ENCODE measurements at regions not wholly inside any gene's neighbourhood (a gene's known extent, or its start where the extent isn't known, plus 50 kb on each side); places are given as distances from the start of the nearest gene placed in this dataset.
"Not testable (repeated sequence)": the region's sequence is repeated elsewhere in the genome, so short reads cannot be mapped to it uniquely, and the experiment has no call there.

DNA sequence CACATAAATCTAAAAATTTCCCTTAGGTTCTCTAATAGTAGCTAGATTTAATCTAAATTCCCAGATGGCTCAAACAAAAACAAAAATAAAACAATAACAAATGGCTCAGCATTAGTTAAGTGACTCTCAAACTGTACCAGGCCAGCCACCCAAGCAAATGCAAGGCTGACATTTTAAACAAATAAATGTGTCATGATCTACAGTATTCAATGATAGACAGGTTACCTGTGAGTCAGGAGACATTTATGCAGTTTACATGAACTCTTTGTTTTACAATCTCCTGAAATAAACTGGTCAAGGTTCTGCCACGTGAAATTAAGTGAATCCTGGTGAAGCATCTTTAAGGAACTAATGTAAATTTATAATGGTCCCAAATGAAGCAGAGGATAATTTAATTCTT lies 580.2 kb upstream of the PTPRD start:
- intact Hi-C loops (cut with micrococcal nuclease; ENCODE audit: unreplicated experiment), result loop anchor here (2.0 kb wide), 1 partner anchor 20 kb away; no protein-coding TSS in a partner anchor
- DNase-seq (ENCODE audit: low spot score), result no peak
- CTCF ChIA-PET, result no interaction called here
- TF ChIP-seq, protein P1, sequence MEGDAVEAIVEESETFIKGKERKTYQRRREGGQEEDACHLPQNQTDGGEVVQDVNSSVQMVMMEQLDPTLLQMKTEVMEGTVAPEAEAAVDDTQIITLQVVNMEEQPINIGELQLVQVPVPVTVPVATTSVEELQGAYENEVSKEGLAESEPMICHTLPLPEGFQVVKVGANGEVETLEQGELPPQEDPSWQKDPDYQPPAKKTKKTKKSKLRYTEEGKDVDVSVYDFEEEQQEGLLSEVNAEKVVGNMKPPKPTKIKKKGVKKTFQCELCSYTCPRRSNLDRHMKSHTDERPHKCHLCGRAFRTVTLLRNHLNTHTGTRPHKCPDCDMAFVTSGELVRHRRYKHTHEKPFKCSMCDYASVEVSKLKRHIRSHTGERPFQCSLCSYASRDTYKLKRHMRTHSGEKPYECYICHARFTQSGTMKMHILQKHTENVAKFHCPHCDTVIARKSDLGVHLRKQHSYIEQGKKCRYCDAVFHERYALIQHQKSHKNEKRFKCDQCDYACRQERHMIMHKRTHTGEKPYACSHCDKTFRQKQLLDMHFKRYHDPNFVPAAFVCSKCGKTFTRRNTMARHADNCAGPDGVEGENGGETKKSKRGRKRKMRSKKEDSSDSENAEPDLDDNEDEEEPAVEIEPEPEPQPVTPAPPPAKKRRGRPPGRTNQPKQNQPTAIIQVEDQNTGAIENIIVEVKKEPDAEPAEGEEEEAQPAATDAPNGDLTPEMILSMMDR (conservative IDR thresholded peaks at IDR 0.05; ENCODE audit: low read depth, low read length), result no peak
- no peak for TF ChIP-seq EZH2 (IDR thresholded peaks at IDR 0.05; ENCODE audit: borderline replicate concordance, low read depth, low read length, poor library complexity, severe bottlenecking)
- Histone ChIP-seq H3K36me3 (ENCODE audit: insufficient read depth, low read length, poor library complexity, severe bottlenecking) (no peaks in the 10 kb centered on the region), H3K9me3 (ENCODE audit: low read depth, low read length, poor library complexity, severe bottlenecking) (no peaks in the 10 kb centered on the region), H3K27ac (ENCODE audit: low read depth, low read length, poor library complexity, severe bottlenecking) (no peak overlapping the region), H3K4me1 (ENCODE audit: insufficient read depth, low read length, poor library complexity, severe bottlenecking) (no peaks in the 10 kb centered on the region), H3K4me3 (ENCODE audit: low read depth, low read length, poor library complexity, severe bottlenecking) (no peak overlapping the region), H3K27me3 (replicated peaks; ENCODE audit: insufficient read depth, low read depth, low read length, poor library complexity) (no peaks in the 10 kb centered on the region)
- no TSS peak for BruUV-seq (replicated peaks)
- POLR2A ChIA-PET (ENCODE audit: low non-redundant PET), result interaction anchor here (0.6 kb wide), 1 partner anchor 11 kb away, joined by 3 read pairs; no protein-coding TSS in a partner anchor

DNA sequence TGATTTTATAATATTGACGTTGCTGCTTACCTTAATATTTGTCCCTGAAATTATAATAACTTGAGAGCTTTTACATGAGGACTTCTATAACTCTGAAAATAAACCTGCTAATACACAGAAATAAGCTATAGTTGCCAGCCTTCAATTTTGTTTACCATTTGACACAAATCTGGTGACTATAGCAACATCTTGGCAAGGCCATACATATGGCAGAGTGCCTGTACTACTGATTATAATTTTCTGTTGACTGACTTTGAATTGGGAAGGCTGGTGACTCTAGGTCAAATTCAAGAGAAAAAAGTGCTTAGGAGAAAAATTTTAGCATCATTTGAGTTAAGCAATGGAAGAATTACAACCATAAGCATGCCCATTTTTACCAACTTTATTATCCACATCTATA lies 581.4 kb upstream of the PTPRD start:
- ChIA-PET CTCF (no interaction called here), POLR2A (ENCODE audit: low non-redundant PET) (no interaction called here)
- Histone ChIP-seq H3K27me3 (replicated peaks; ENCODE audit: insufficient read depth, low read depth, low read length, poor library complexity) (no peaks in the 10 kb centered on the region), H3K9me3 (ENCODE audit: low read depth, low read length, poor library complexity, severe bottlenecking) (no peaks in the 10 kb centered on the region), H3K27ac (ENCODE audit: low read depth, low read length, poor library complexity, severe bottlenecking) (no peak overlapping the region), H3K36me3 (ENCODE audit: insufficient read depth, low read length, poor library complexity, severe bottlenecking) (no peaks in the 10 kb centered on the region), H3K4me3 (ENCODE audit: low read depth, low read length, poor library complexity, severe bottlenecking) (no peak overlapping the region), H3K4me1 (ENCODE audit: insufficient read depth, low read length, poor library complexity, severe bottlenecking) (no peaks in the 10 kb centered on the region)
- no peak for DNase-seq (ENCODE audit: low spot score)
- no peak for TF ChIP-seq EZH2 (IDR thresholded peaks at IDR 0.05; ENCODE audit: borderline replicate concordance, low read depth, low read length, poor library complexity, severe bottlenecking)
- TF ChIP-seq, protein P1 (conservative IDR thresholded peaks at IDR 0.05; ENCODE audit: low read depth, low read length), result no peak
- intact Hi-C loops (cut with micrococcal nuclease; ENCODE audit: unreplicated experiment), result no loop called here
- BruUV-seq (replicated peaks), result no TSS peak

DNA sequence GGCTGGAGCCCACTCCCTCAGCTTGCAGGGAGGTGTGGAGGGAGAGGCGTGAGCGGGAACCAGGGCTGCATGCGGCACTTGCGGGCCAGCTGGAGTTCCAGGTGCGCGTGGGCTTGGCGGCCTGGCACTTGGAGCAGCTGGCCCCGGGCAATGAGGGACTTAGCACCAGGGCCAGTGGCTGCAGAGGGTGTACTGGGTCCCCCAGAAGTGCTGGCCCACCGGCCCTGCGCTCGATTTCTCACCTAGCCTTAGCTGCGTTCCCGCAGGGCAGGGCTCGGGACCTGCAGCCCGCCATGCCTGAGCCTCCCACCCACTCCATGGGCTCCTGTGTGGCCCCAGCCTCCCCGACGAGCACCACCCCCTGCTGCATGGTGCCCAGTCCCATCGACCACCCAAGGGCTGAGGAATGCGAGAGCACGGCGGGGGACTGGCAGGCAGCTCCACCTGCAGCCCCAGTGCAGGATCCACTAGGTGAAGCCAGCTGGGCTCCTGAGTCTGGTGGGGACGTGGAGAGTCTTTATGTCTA lies 584.1 kb upstream of the PTPRD start:
- CTCF ChIA-PET; H3K4me1 ChIP-seq (ENCODE audit: insufficient read depth, low read length, poor library complexity, severe bottlenecking); POLR2A ChIA-PET (ENCODE audit: low non-redundant PET); H3K9me3 ChIP-seq (ENCODE audit: low read depth, low read length, poor library complexity, severe bottlenecking); DNase-seq (ENCODE audit: low spot score); H3K27me3 ChIP-seq (replicated peaks; ENCODE audit: insufficient read depth, low read depth, low read length, poor library complexity); H3K4me3 ChIP-seq (ENCODE audit: low read depth, low read length, poor library complexity, severe bottlenecking); H3K27ac ChIP-seq (ENCODE audit: low read depth, low read length, poor library complexity, severe bottlenecking); intact Hi-C loops (cut with micrococcal nuclease; ENCODE audit: unreplicated experiment); H3K36me3 ChIP-seq (ENCODE audit: insufficient read depth, low read length, poor library complexity, severe bottlenecking); BruUV-seq (replicated peaks): not testable (repeated sequence)

DNA sequence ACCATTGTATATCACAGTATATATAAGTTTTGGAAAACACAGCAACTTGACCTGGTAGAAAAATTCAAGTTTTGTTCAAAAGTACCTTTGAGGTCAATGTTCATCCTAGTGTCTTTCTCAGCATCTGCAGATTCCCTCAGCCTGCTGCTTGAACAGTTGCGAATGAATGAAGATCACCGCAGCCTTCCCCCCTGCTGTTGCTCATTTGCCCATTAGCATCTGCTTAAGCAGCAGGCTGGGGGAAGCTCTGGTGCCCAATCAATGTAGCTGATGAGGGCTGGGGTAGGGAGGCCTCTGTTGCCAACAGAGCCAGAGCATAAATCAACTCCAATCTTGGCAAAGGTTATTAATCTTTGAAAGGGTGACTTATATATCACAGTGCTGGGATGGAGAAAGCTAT lies 586.5 kb upstream of the PTPRD start:
- H3K9me3 ChIP-seq (ENCODE audit: low read depth, low read length, poor library complexity, severe bottlenecking), result no peaks in the 10 kb centered on the region
- no peak for TF ChIP-seq EZH2 (IDR thresholded peaks at IDR 0.05; ENCODE audit: borderline replicate concordance, low read depth, low read length, poor library complexity, severe bottlenecking)
- no TSS peak for BruUV-seq (replicated peaks)
- H3K4me3 ChIP-seq (ENCODE audit: low read depth, low read length, poor library complexity, severe bottlenecking), result no peak overlapping the region
- no peak overlapping the region for H3K27ac ChIP-seq (ENCODE audit: low read depth, low read length, poor library complexity, severe bottlenecking)
- intact Hi-C loops (cut with micrococcal nuclease; ENCODE audit: unreplicated experiment), result no loop called here
- ChIA-PET CTCF (no interaction called here), POLR2A (ENCODE audit: low non-redundant PET) (no interaction called here)
- H3K4me1 ChIP-seq (ENCODE audit: insufficient read depth, low read length, poor library complexity, severe bottlenecking), result no peaks in the 10 kb centered on the region
- H3K27me3 ChIP-seq (replicated peaks; ENCODE audit: insufficient read depth, low read depth, low read length, poor library complexity), result no peaks in the 10 kb centered on the region
- no peaks in the 10 kb centered on the region for H3K36me3 ChIP-seq (ENCODE audit: insufficient read depth, low read length, poor library complexity, severe bottlenecking)
- peak; percentile 35 for DNase-seq (ENCODE audit: low spot score)
